ENCODE measurements at regions not wholly inside any gene's neighbourhood (a gene's known extent, or its start where the extent isn't known, plus 50 kb on each side); places are given as distances from the start of the nearest gene placed in this dataset.

DNA sequence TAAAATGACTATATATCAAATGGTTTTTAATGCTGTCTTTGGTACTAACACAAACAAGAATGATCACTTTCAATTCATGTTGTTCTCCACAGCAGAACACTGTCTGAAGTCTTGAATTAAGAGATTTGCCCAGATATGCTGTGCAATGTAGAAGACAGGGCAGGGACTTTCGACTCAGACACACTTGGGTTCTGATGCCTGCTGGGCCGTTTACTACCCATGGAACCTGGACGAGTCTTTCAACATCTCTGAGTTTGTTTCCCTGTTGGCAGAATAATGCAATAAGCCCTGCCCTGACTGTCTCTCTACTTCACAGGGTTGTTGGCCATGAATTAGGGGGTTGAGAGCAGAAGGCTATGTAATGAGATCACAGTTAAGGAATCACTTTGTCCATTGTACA, 162.6 kb upstream of the TMPO start:
- intact Hi-C loops (cut with DNase I) = no loop called here
- H3K36me3 ChIP-seq = no peaks in the 10 kb centered on the region
- H3K4me3 ChIP-seq = no peak overlapping the region
- TF ChIP-seq, protein P1, sequence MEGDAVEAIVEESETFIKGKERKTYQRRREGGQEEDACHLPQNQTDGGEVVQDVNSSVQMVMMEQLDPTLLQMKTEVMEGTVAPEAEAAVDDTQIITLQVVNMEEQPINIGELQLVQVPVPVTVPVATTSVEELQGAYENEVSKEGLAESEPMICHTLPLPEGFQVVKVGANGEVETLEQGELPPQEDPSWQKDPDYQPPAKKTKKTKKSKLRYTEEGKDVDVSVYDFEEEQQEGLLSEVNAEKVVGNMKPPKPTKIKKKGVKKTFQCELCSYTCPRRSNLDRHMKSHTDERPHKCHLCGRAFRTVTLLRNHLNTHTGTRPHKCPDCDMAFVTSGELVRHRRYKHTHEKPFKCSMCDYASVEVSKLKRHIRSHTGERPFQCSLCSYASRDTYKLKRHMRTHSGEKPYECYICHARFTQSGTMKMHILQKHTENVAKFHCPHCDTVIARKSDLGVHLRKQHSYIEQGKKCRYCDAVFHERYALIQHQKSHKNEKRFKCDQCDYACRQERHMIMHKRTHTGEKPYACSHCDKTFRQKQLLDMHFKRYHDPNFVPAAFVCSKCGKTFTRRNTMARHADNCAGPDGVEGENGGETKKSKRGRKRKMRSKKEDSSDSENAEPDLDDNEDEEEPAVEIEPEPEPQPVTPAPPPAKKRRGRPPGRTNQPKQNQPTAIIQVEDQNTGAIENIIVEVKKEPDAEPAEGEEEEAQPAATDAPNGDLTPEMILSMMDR (IDR thresholded peaks at IDR 0.05) = no peak
- no peaks in the 10 kb centered on the region for H3K4me1 ChIP-seq
- no peaks in the 10 kb centered on the region for H3K27me3 ChIP-seq
- DNase-seq (ENCODE audit: low spot score in 2 of 2) = no peak
- H3K9me3 ChIP-seq = no peaks in the 10 kb centered on the region
- H3K27ac ChIP-seq = no peak overlapping the region

DNA sequence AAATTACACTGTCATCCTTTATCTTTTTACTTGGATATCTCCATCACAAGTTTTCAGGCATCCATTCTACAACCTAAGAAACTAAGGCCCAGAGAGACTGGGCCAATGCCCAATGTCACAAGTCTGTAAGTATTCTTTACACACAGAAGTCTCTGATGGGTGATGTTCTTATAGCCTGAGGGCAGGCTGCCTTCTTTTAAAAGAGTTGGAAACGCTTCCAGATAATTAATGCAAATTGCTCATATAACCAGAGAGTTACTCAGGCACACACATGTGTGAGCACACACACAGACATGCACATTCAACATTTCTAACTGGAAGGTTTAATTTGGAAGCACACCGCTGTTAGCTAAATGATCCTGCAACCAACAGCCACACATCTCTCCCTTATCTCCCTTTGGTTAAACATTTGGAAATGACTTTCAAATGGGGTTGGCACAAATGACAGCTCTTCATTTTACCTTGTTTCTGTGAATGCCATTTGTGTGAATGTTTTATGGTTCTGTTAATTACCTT, 160.8 kb upstream of the TMPO start:
- no peaks in the 10 kb centered on the region for H3K36me3 ChIP-seq
- TF ChIP-seq, protein P1 (IDR thresholded peaks at IDR 0.05) = no peak
- H3K4me1 ChIP-seq = no peaks in the 10 kb centered on the region
- H3K9me3 ChIP-seq = no peaks in the 10 kb centered on the region
- H3K4me3 ChIP-seq = no peak overlapping the region
- no peak for DNase-seq (ENCODE audit: low spot score in 2 of 2)
- H3K27me3 ChIP-seq = no peaks in the 10 kb centered on the region
- H3K27ac ChIP-seq = no peak overlapping the region
- intact Hi-C loops (cut with DNase I) = no loop called here

DNA sequence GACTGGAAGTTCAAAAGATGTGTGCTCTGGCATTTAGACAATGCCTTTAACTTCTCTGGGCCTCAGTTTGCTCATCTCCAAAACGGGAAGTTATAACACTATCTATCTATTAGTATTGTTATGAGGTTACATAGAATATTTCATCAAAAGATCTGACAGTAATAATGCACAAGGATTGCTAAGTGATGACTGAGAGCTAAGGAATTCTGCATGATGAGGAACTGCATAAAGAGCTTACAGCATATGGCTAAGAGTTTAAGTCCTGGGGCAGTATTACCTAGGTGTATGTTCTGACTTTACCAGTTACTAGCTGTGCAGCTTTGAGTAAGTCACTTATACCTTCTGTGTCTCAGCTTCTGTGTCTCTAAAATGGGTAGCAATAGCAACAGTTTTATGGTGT, 160.1 kb upstream of the TMPO start:
- Histone ChIP-seq H3K27ac (no peak overlapping the region), H3K36me3 (no peaks in the 10 kb centered on the region), H3K9me3 (no peaks in the 10 kb centered on the region), H3K4me3 (no peak overlapping the region), H3K27me3 (no peaks in the 10 kb centered on the region), H3K4me1 (no peaks in the 10 kb centered on the region)
- intact Hi-C loops (cut with DNase I) = no loop called here
- TF ChIP-seq, protein P1 (IDR thresholded peaks at IDR 0.05) = no peak
- DNase-seq (ENCODE audit: low spot score in 2 of 2) = no peak

DNA sequence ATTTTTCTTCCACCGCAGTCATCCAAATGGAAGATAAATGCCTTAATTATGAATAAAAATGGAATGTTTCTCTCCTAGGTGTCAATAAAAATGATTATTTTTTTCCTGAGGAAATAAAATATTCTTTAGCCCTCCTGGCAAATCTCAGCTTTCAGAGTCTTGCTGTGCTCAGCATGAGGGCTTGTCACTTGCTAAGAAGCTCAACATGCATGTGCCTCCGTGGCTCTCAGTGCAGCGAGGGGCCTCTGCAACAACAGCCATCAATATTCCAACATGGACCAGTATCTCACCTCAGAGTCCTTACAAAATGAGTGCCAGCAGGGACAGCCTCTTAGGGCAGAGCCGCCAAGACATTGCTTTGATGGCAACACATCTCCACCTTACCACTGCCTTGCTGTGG, 159.5 kb upstream of the TMPO start:
- intact Hi-C loops (cut with DNase I) = no loop called here
- no peak overlapping the region for H3K27ac ChIP-seq
- no peaks in the 10 kb centered on the region for H3K4me1 ChIP-seq
- no peaks in the 10 kb centered on the region for H3K9me3 ChIP-seq
- DNase-seq (ENCODE audit: low spot score in 2 of 2) = no peak
- TF ChIP-seq, protein P1 (IDR thresholded peaks at IDR 0.05) = no peak
- H3K4me3 ChIP-seq = no peak overlapping the region
- H3K36me3 ChIP-seq = no peaks in the 10 kb centered on the region
- no peaks in the 10 kb centered on the region for H3K27me3 ChIP-seq

DNA sequence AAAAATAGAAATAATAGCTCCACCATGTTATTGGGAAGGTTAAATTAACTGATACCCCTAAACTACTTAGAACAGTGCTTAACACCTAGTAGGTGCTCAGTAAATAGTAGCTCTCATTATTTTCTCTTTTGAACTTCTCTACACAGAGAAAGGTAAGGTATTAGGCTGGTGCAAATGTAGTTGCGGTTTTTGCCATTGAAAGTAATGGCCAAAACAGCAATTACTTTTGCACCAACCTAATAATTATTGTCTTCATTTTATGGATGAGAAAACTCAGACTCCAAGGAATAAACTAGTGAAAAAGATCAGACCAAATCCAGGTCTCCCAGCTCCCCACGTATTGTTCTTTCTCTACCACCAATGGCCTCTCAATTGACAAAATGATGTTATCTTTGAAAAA, 157.2 kb upstream of the TMPO start:
- TF ChIP-seq, protein P1 (IDR thresholded peaks at IDR 0.05) = no peak
- DNase-seq (ENCODE audit: low spot score in 2 of 2) = no peak
- Histone ChIP-seq H3K4me3 (no peak overlapping the region), H3K9me3 (no peaks in the 10 kb centered on the region), H3K27me3 (no peaks in the 10 kb centered on the region), H3K27ac (no peak overlapping the region), H3K36me3 (no peaks in the 10 kb centered on the region), H3K4me1 (no peaks in the 10 kb centered on the region)
- intact Hi-C loops (cut with DNase I) = no loop called here

DNA sequence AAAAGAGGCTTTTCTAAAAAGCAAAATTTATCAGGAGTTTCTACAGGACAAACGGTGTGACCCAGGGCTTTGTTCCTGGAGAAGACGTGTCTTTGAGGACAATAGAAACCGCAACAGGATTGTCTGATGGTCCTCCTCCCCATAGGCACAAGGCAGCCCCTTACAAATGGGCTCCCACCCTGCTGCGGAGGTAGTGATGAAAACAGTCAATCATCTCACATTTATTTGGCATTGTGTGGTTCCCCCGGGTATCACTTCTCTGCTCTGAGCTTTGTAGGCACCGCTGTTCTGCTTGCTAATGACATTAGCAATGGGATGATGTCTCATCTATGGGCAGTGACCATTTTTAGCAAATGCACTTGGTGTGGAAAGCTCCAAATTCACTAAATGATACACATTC, 155.5 kb upstream of the TMPO start:
- Histone ChIP-seq H3K9me3 (no peaks in the 10 kb centered on the region), H3K4me1 (no peaks in the 10 kb centered on the region), H3K27ac (no peak overlapping the region), H3K27me3 (no peaks in the 10 kb centered on the region), H3K4me3 (no peak overlapping the region), H3K36me3 (no peaks in the 10 kb centered on the region)
- TF ChIP-seq, protein P1 (IDR thresholded peaks at IDR 0.05) = no peak
- intact Hi-C loops (cut with DNase I) = no loop called here
- DNase-seq (ENCODE audit: low spot score in 2 of 2) = no peak
